ENCODE measurements at regions not wholly inside any gene's neighbourhood (a gene's known extent, or its start where the extent isn't known, plus 50 kb on each side); places are given as distances from the start of the nearest gene placed in this dataset.
"Not testable (repeated sequence)": the region's sequence is repeated elsewhere in the genome, so short reads cannot be mapped to it uniquely, and the experiment has no call there.

GRCh38 chr14:37830271-37830670, 234.8 kb downstream of the TTC6 start:
- in situ Hi-C loops (cut with MboI; ENCODE audit: low sequenced_read_pairs in 4 of 4) (no loop called here), intact Hi-C loops (cut with DNase I; ENCODE audit: low total_unique reads) (no loop called here)
- H3K27ac ChIP-seq = no peak overlapping the region
- no peak for TF ChIP-seq CTCF (IDR thresholded peaks at IDR 0.05 in 4 of 5, conservative IDR thresholded peaks at IDR 0.05 in 1 of 5)
- TF ChIP-seq POLR2A (IDR thresholded peaks at IDR 0.05) = no peak
- H3K36me3 ChIP-seq = no peaks in the 10 kb centered on the region
- no peak overlapping the region for H3K4me3 ChIP-seq
- peaks cover 0 to 3% (median 0%) of the 10 kb centered on the region in 3 donors for H3K9me3 ChIP-seq
- ATAC-seq = no peak
- H3K27me3 ChIP-seq = no peaks in the 10 kb centered on the region
- no peak for DNase-seq
- H3K4me1 ChIP-seq = no peaks in the 10 kb centered on the region

GRCh38 chr14:37834275-37834674, 238.8 kb downstream of the TTC6 start:
- no peak for TF ChIP-seq CTCF (IDR thresholded peaks at IDR 0.05 in 4 of 5, conservative IDR thresholded peaks at IDR 0.05 in 1 of 5)
- ATAC-seq (no peak), DNase-seq (no peak)
- Histone ChIP-seq H3K36me3 (no peaks in the 10 kb centered on the region), H3K27ac (no peak overlapping the region), H3K4me1 (no peaks in the 10 kb centered on the region), H3K9me3 (peaks cover 0 to 3% (median 0%) of the 10 kb centered on the region in 3 donors), H3K27me3 (no peaks in the 10 kb centered on the region), H3K4me3 (no peak overlapping the region)
- intact Hi-C loops (cut with DNase I; ENCODE audit: low total_unique reads) = no loop called here
- in situ Hi-C loops (cut with MboI; ENCODE audit: low sequenced_read_pairs in 4 of 4) = no loop called here

GRCh38 chr14:37838778-37839177, 243.3 kb downstream of the TTC6 start:
- intact Hi-C loops (cut with DNase I; ENCODE audit: low total_unique reads) = not testable (repeated sequence)

DNA sequence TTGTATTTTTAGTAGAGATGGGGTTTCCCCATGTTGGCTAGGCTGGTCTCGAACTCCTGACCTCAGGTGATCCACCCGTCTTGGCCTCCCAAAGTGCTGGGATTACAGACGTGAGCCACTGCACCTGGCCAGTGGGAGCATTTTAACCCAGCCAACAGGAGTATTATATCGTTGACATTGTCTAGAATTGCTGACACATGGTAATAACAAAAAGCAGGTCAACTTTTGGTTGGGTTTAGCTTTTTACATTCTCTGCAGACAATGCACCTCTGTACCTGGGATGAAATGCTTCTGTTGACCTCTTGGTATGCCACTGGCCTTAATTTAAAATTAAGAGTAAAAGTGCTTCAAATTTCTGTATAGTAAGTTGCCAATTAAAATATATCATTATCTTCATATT, 245.6 kb downstream of the TTC6 start:
- H3K27ac ChIP-seq; H3K27me3 ChIP-seq; in situ Hi-C loops (cut with MboI; ENCODE audit: low sequenced_read_pairs in 4 of 4); intact Hi-C loops (cut with DNase I; ENCODE audit: low total_unique reads); DNase-seq; H3K9me3 ChIP-seq; ATAC-seq; H3K4me3 ChIP-seq; H3K4me1 ChIP-seq; H3K36me3 ChIP-seq: not testable (repeated sequence)

More at GRCh38 chr14:37838778-37839177, 243.3 kb downstream of the TTC6 start:
- ATAC-seq; H3K27me3 ChIP-seq; H3K4me1 ChIP-seq; H3K9me3 ChIP-seq; in situ Hi-C loops (cut with MboI; ENCODE audit: low sequenced_read_pairs in 4 of 4); H3K27ac ChIP-seq; H3K4me3 ChIP-seq; DNase-seq; H3K36me3 ChIP-seq: not testable (repeated sequence)

GRCh38 chr14:37842106-37842505, 246.7 kb downstream of the TTC6 start:
- TF ChIP-seq CTCF (IDR thresholded peaks at IDR 0.05 in 4 of 5, conservative IDR thresholded peaks at IDR 0.05 in 1 of 5) (no peak), POLR2A (IDR thresholded peaks at IDR 0.05) (no peak)
- Histone ChIP-seq H3K27me3 (no peaks in the 10 kb centered on the region), H3K36me3 (no peaks in the 10 kb centered on the region), H3K4me3 (no peak overlapping the region), H3K27ac (no peak overlapping the region), H3K9me3 (no peaks in the 10 kb centered on the region), H3K4me1 (no peaks in the 10 kb centered on the region)
- intact Hi-C loops (cut with DNase I; ENCODE audit: low total_unique reads) (no loop called here), in situ Hi-C loops (cut with MboI; ENCODE audit: low sequenced_read_pairs in 4 of 4) (no loop called here)
- ATAC-seq = no peak
- DNase-seq = no peak

DNA sequence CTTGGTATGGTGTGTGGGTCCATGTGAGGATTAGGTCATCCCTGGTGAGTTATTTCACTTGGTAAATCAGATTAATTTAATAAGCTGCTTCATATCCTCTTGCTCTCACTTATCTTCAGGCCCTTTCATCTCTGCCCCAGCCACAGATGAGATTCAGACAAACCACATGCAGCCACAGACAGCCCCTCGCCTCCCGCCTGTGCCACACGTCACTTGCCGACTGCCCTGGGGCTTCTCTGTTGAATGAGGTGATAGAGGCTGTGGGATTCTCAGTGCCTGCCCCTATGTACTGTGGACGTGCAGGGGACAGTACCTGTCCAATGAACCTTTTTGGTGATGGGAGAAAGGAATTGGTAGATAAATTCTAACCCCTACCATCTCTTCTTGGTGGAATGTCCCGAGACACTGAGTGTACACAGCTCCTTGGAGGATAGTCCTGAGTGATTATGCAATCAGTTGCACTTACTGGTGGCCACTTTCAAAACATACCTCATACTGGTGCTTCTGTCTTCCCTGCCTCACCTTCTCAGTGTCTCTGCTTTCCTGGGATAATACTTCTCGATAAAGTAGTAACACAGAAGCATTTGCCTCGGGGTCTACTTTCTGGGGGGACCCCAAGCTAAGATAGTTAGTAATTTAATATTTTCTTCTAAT, 248.7 kb downstream of the TTC6 start:
- DNase-seq = no peak
- ATAC-seq = no peak
- intact Hi-C loops (cut with DNase I; ENCODE audit: low total_unique reads) = no loop called here
- in situ Hi-C loops (cut with MboI; ENCODE audit: low sequenced_read_pairs in 4 of 4) = no loop called here
- Histone ChIP-seq H3K36me3 (no peaks in the 10 kb centered on the region), H3K27me3 (no peaks in the 10 kb centered on the region), H3K4me1 (no peaks in the 10 kb centered on the region), H3K9me3 (no peaks in the 10 kb centered on the region), H3K4me3 (no peak overlapping the region), H3K27ac (no peak overlapping the region)
- TF ChIP-seq CTCF (IDR thresholded peaks at IDR 0.05 in 4 of 5, conservative IDR thresholded peaks at IDR 0.05 in 1 of 5) = no peak
- TF ChIP-seq POLR2A (IDR thresholded peaks at IDR 0.05) = no peak
